ENCODE measurements at regions not wholly inside any gene's neighbourhood (a gene's known extent, or its start where the extent isn't known, plus 50 kb on each side); places are given as distances from the start of the nearest gene placed in this dataset.

- intact Hi-C loops (cut with DNase I), result no loop called here
- DNase-seq (ENCODE audit: low spot score), result no peak
Observed at GRCh38 chr14:97704316-97704885, 907.2 kb downstream of the VRK1 start.

GRCh38 chr14:97705107-97705506 lies 907.9 kb downstream of the VRK1 start:
- intact Hi-C loops (cut with DNase I), result no loop called here
- no peak for DNase-seq (ENCODE audit: low spot score)

GRCh38 chr14:97705976-97706375 lies 908.8 kb downstream of the VRK1 start:
- DNase-seq (ENCODE audit: low spot score), result no peak
- intact Hi-C loops (cut with DNase I), result no loop called here

GRCh38 chr14:97706819-97707218 lies 909.6 kb downstream of the VRK1 start:
- DNase-seq (ENCODE audit: low spot score), result no peak
- intact Hi-C loops (cut with DNase I), result no loop called here

- DNase-seq (ENCODE audit: low spot score), result no peak
- intact Hi-C loops (cut with DNase I), result no loop called here
Observed at GRCh38 chr14:97707603-97708002, 910.4 kb downstream of the VRK1 start.

GRCh38 chr14:97709552-97709951 lies 912.4 kb downstream of the VRK1 start:
- no peak for DNase-seq (ENCODE audit: low spot score)
- intact Hi-C loops (cut with DNase I), result no loop called here

- no peak for DNase-seq (ENCODE audit: low spot score)
- intact Hi-C loops (cut with DNase I), result no loop called here
Observed at GRCh38 chr14:97710726-97711125, 913.5 kb downstream of the VRK1 start.

- no peak for DNase-seq (ENCODE audit: low spot score)
- intact Hi-C loops (cut with DNase I), result no loop called here
Observed at GRCh38 chr14:97712471-97712870, 915.3 kb downstream of the VRK1 start.

GRCh38 chr14:97713023-97713422 lies 915.8 kb downstream of the VRK1 start:
- intact Hi-C loops (cut with DNase I), result no loop called here
- no peak for DNase-seq (ENCODE audit: low spot score)

- DNase-seq (ENCODE audit: low spot score), result no peak
- intact Hi-C loops (cut with DNase I), result no loop called here
Observed at GRCh38 chr14:97718886-97719442, 921.8 kb downstream of the VRK1 start.

GRCh38 chr14:97719931-97720330 lies 922.7 kb downstream of the VRK1 start:
- intact Hi-C loops (cut with DNase I), result no loop called here
- DNase-seq (ENCODE audit: low spot score), result no peak

GRCh38 chr14:97723351-97723750 lies 926.2 kb downstream of the VRK1 start:
- intact Hi-C loops (cut with DNase I), result no loop called here
- no peak for DNase-seq (ENCODE audit: low spot score)

GRCh38 chr14:97723819-97724218 lies 926.6 kb downstream of the VRK1 start:
- DNase-seq (ENCODE audit: low spot score), result no peak
- intact Hi-C loops (cut with DNase I), result no loop called here

GRCh38 chr14:97724265-97724731 lies 927.1 kb downstream of the VRK1 start:
- no peak for DNase-seq (ENCODE audit: low spot score)
- intact Hi-C loops (cut with DNase I), result no loop called here

GRCh38 chr14:97726676-97727075 lies 929.5 kb downstream of the VRK1 start:
- intact Hi-C loops (cut with DNase I), result no loop called here
- no peak for DNase-seq (ENCODE audit: low spot score)

- intact Hi-C loops (cut with DNase I), result no loop called here
- DNase-seq (ENCODE audit: low spot score), result no peak
Observed at GRCh38 chr14:97730706-97731105, 933.5 kb downstream of the VRK1 start.

GRCh38 chr14:97731800-97732199 lies 934.6 kb downstream of the VRK1 start:
- intact Hi-C loops (cut with DNase I), result no loop called here

GRCh38 chr14:97747316-97747715 lies 950.1 kb downstream of the VRK1 start:
- no peak for DNase-seq (ENCODE audit: low spot score)
- intact Hi-C loops (cut with DNase I), result no loop called here

More at GRCh38 chr14:97731800-97732199, 934.6 kb downstream of the VRK1 start:
- DNase-seq (ENCODE audit: low spot score), result no peak

- DNase-seq (ENCODE audit: low spot score), result no peak
- intact Hi-C loops (cut with DNase I), result no loop called here
Observed at GRCh38 chr14:97748616-97749015, 951.4 kb downstream of the VRK1 start.

- intact Hi-C loops (cut with DNase I), result no loop called here
- DNase-seq (ENCODE audit: low spot score), result no peak
Observed at GRCh38 chr14:97757491-97757890, 960.3 kb downstream of the VRK1 start.

GRCh38 chr14:97760050-97760449 lies 962.9 kb downstream of the VRK1 start:
- DNase-seq (ENCODE audit: low spot score), result no peak
- intact Hi-C loops (cut with DNase I), result no loop called here

GRCh38 chr14:97762386-97762785 lies 965.2 kb downstream of the VRK1 start:
- DNase-seq (ENCODE audit: low spot score), result no peak
- intact Hi-C loops (cut with DNase I), result no loop called here
